Endodermal cell (in vitro differentiated cells): ENCODE measurements at regions not wholly inside any gene's neighbourhood (a gene's known extent, or its start where the extent isn't known, plus 50 kb on each side); places are given as distances from the start of the nearest gene placed in this dataset.

Experiments
- DNase-seq: peaks from one replicate; pipeline ENCODE4 v3.0.0-alpha.2; 2017
- H3K27ac ChIP-seq: 2 replicates; pipeline ENCODE4 v1.5.1; 2013; ENCODE audit warnings: mild to moderate bottlenecking, low read depth, low read length, moderate library complexity
- H3K27me3 ChIP-seq: 2 replicates; pipeline ENCODE4 v1.6.1; 2013; ENCODE audit warnings: mild to moderate bottlenecking, low read length, moderate library complexity; ENCODE audit not compliant: insufficient read depth, control insufficient read depth, poor library complexity, severe bottlenecking
- H3K36me3 ChIP-seq: 2 replicates; pipeline ENCODE4 v1.7.0; 2013; ENCODE audit warnings: mild to moderate bottlenecking, low read length, moderate library complexity; ENCODE audit not compliant: control insufficient read depth, insufficient read depth
- H3K4me1 ChIP-seq: one replicate; pipeline ENCODE4 v1.7.0; 2013; ENCODE audit warnings: low read length; ENCODE audit not compliant: control insufficient read depth, insufficient read depth
- H3K4me3 ChIP-seq: 2 replicates; pipeline ENCODE4 v1.5.1; 2013; ENCODE audit warnings: mild to moderate bottlenecking, low read length, moderate library complexity
- H3K9ac ChIP-seq: 2 replicates; pipeline ENCODE4 v1.6.1; 2013; ENCODE audit warnings: mild to moderate bottlenecking, low read length, moderate library complexity; ENCODE audit not compliant: poor library complexity, severe bottlenecking; ENCODE audit errors: extremely low read depth
- H3K9me3 ChIP-seq: 2 replicates; pipeline ENCODE4 v1.6.1; 2013; ENCODE audit warnings: mild to moderate bottlenecking, low read length, moderate library complexity; ENCODE audit not compliant: control insufficient read depth
- H3K27ac Mint-ChIP-seq: 2 replicates; pipeline ENCODE4 v1.8.0; 2020; ENCODE audit warnings: mixed read lengths
- H3K27me3 Mint-ChIP-seq: 2 replicates; pipeline ENCODE4 v1.8.0; 2021; ENCODE audit warnings: mild to moderate bottlenecking, mixed read lengths; ENCODE audit not compliant: insufficient read depth
- H3K36me3 Mint-ChIP-seq: 2 replicates; pipeline ENCODE4 v1.8.0; 2020; ENCODE audit warnings: low read depth, mixed read lengths
- H3K4me1 Mint-ChIP-seq: 2 replicates; pipeline ENCODE4 v1.8.0; 2020; ENCODE audit warnings: mixed read lengths
- H3K4me3 Mint-ChIP-seq: 2 replicates; pipeline ENCODE4 v1.8.0; 2020; ENCODE audit warnings: mild to moderate bottlenecking, moderate library complexity, mixed read lengths
- H3K9me3 Mint-ChIP-seq: 2 replicates; pipeline ENCODE4 v1.8.0; 2020; ENCODE audit warnings: mild to moderate bottlenecking, mixed read lengths
- CTCF ChIP-seq: fragments of 200-600 bp; sonication (generic); conservative IDR thresholded peaks from 2 replicates; pipeline ENCODE4 v1.5.0; 2021; ENCODE audit warnings: antibody characterized with exemption, mild to moderate bottlenecking
- WGBS, 2 experiments: methylation state at CpG; one replicate each; pipeline versions ENCODE4 v1.1.5 to v1.1.7; 2013; ENCODE audit warnings: missing lambda C conversion rate in 2 of 2, mixed read lengths in 1 of 2; ENCODE audit not compliant: insufficient coverage in 1 of 2, insufficient read length in 1 of 2; 5-methylcytosine and 5-hydroxymethylcytosine counted together

DNA sequence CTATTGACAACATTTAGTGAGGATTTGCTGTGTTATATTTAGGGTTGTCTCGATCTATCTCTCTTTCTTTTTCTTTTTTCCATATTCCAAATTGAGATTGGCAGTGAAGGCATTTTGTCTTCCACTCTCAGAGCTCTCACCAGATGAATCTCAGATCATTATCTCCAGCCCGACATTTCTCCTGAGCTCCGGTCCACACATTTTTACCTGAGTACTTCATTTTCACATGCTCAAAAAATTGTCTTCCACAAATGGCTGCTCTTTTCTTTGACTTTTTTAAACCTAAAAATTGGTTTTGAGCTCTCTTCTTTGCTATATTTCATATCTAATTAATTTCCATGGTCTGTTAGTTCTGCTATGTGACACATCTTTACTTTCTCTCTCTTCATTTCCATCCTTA is 56.9 kb upstream of the ASB17 start:
- Histone ChIP-seq H3K36me3 (no peaks in the 10 kb centered on the region), H3K9ac (no peak overlapping the region), H3K27ac (no peak overlapping the region), H3K9me3 (no peaks in the 10 kb centered on the region), H3K4me3 (no peak overlapping the region), H3K4me1 (no peaks in the 10 kb centered on the region), H3K27me3 (peaks cover 11% of the 10 kb centered on the region)
- H3K27ac Mint-ChIP-seq = no peak overlapping the region
- TF ChIP-seq CTCF = no peak
- H3K4me1 Mint-ChIP-seq = no peaks in the 10 kb centered on the region
- DNase-seq = no peak
- WGBS, 2 experiments = 95 to 97% methylated on average over 2 of the region's 3 CpGs
- peaks cover 5% of the 10 kb centered on the region for H3K27me3 Mint-ChIP-seq
- H3K36me3 Mint-ChIP-seq = no peaks in the 10 kb centered on the region
- H3K9me3 Mint-ChIP-seq = peaks cover 6% of the 10 kb centered on the region
- no peak overlapping the region for H3K4me3 Mint-ChIP-seq

DNA sequence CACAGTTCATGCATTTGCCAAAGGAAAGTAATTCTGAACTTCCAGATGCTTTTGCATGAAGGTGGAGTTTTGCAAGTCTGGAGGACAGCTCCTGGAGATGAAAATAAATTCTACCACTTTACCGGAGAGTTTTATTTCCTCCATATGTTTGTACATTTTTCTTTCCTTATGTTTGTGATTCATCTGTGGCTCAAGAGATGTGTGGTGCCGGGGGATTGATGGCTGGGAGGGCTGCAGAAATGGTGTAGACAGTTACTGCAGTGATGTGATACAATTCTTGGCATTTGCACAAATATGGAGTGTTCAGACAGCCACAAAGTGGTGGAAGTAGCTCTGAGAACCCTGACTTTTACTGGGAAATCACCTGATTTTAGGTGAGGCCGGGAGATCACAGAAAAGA is 58.5 kb upstream of the ASB17 start:
- no peak overlapping the region for H3K4me3 Mint-ChIP-seq
- H3K27ac Mint-ChIP-seq = no peak overlapping the region
- H3K4me3 ChIP-seq = no peak overlapping the region
- peaks cover 11% of the 10 kb centered on the region for H3K27me3 ChIP-seq
- no peak overlapping the region for H3K9ac ChIP-seq
- H3K27me3 Mint-ChIP-seq = peaks cover 5% of the 10 kb centered on the region
- no peaks in the 10 kb centered on the region for H3K9me3 Mint-ChIP-seq
- H3K4me1 ChIP-seq = no peaks in the 10 kb centered on the region
- no peak overlapping the region for H3K27ac ChIP-seq
- H3K9me3 ChIP-seq = no peaks in the 10 kb centered on the region
- TF ChIP-seq CTCF = no peak
- WGBS, 2 experiments = 88 to 95% methylated on average over 1 to 3 of the region's 3 CpGs
- no peaks in the 10 kb centered on the region for H3K4me1 Mint-ChIP-seq
- no peak for DNase-seq
- no peaks in the 10 kb centered on the region for H3K36me3 ChIP-seq
- no peaks in the 10 kb centered on the region for H3K36me3 Mint-ChIP-seq

DNA sequence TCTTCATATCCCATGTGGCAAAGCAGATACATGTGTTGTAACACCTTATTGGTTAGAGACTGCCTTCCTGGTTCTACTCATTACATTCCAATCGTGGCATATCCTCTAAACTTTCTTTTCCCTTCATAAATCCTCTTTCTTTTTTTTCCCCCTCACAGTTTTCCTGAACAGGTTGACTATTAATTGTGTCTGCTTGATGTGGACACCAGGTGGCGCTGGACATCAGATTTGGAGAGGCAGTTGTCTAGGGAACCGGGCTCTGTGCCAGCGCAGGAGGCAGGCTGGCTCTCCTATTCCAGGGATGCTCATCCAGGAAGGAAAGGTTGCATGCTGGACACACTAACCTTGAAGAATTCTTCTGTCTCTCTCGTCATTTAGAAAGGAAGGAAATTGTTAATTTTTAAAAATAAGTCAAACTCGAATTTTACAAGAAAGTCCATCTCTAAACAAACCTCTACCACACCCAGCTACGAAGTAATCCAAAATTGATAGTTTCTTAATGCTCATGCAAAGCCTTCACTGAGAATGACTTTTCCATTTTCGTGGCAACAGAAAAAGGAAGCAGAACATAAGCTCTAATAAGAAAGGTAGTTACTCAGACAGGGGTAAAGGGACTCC is 59.4 kb upstream of the ASB17 start:
- Mint-ChIP-seq H3K4me3 (no peak overlapping the region), H3K9me3 (no peaks in the 10 kb centered on the region), H3K4me1 (no peaks in the 10 kb centered on the region), H3K36me3 (no peaks in the 10 kb centered on the region), H3K27me3 (peaks cover 5% of the 10 kb centered on the region), H3K27ac (no peak overlapping the region)
- 24 to 33% methylated on average over 3 to 8 of the region's 8 CpGs for WGBS, 2 experiments
- Histone ChIP-seq H3K27ac (no peak overlapping the region), H3K4me1 (no peaks in the 10 kb centered on the region), H3K9me3 (no peaks in the 10 kb centered on the region), H3K36me3 (no peaks in the 10 kb centered on the region), H3K9ac (no peak overlapping the region), H3K4me3 (no peak overlapping the region), H3K27me3 (peaks cover 11% of the 10 kb centered on the region)
- peak; percentile 94 for DNase-seq
- peak; percentile 90 for TF ChIP-seq CTCF
